K562 (cell line): ENCODE measurements at regions not wholly inside any gene's neighbourhood (a gene's known extent, or its start where the extent isn't known, plus 50 kb on each side); places are given as distances from the start of the nearest gene placed in this dataset.

Experiments used
- GABPA ChIP-seq: fragments of 200-800 bp; sonication (Bioruptor generic); conservative IDR thresholded peaks from 2 replicates; pipeline ENCODE4 v1.6.1; 2016; ENCODE audit warnings: low read depth, missing genetic modification characterization, missing compliant biosample characterization
- MYC ChIP-seq, 2 experiments: fragments of 250-450 bp in 1 of 2; sonication (Bioruptor Pico) in 1 of 2; IDR thresholded peaks; 2 replicates each; pipeline versions ENCODE4 v1.5.1 to v1.6.1; 2012 to 2021; ENCODE audit warnings: low read depth in 2 of 2, borderline replicate concordance in 1 of 2, improper control_type of control experiment in 1 of 2, low read length in 1 of 2, mild to moderate bottlenecking in 1 of 2, moderate library complexity in 1 of 2
- RCOR1 ChIP-seq, 2 experiments: IDR thresholded peaks; 2 replicates each; pipeline ENCODE4 v1.6.1; 2012; ENCODE audit warnings: low read depth in 2 of 2, low read length in 2 of 2, borderline replicate concordance in 1 of 2, improper control_type of control experiment in 1 of 2
- SMAD1 ChIP-seq: fragments of 150-350 bp; IDR thresholded peaks from 2 replicates; pipeline ENCODE4 v1.6.1; 2014; ENCODE audit warnings: low read length, low read depth; ENCODE audit not compliant: partially characterized antibody
- ZNF354B ChIP-seq: fragments of 250-450 bp; sonication (Bioruptor Pico); IDR thresholded peaks from 2 replicates; pipeline ENCODE4 v1.4.0; 2020
- ZNF449 ChIP-seq: fragments of 250-450 bp; sonication (Bioruptor Pico); IDR thresholded peaks from 2 replicates; pipeline ENCODE4 v1.8.0; 2022; ENCODE audit warnings: moderate library complexity, mild to moderate bottlenecking, inconsistent platforms

DNA sequence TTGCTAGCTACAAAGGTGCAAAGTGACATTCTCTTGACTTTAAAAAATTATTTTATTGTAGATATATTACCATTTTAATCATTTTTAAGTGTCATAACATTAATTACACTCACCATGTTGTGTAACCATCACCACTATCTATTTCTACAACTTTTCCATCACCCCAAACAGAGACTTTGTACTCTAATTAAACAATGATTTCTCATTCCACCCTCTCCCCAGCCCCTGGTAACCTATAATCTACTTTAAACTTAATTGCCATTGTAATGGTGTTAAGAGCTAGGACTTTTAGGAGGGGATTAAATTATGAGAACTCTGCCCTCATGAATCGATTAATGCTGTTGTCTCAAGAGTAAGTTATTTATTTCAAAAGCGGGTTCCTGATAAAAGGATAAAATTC lies 352.9 kb upstream of the SEL1L start:
- TF ChIP-seq ZNF449 (no peak), ZNF354B (CRISPR knock-in tag) (no peak), GABPA (tag) (no peak), MYC (IDR thresholded peaks at IDR 0.05; ENCODE audit: low read depth, low read length) (no peak), MYC (CRISPR knock-in tag; IDR thresholded peaks at IDR 0.05; ENCODE audit: borderline replicate concordance, low read depth) (no peak), SMAD1 (no peak), RCOR1 (IDR thresholded peaks at IDR 0.05; ENCODE audit: borderline replicate concordance in 1 of 2, low read depth in 2 of 2, low read length in 2 of 2) (no peak)
